RWPE2 (cell line): ENCODE measurements at regions not wholly inside any gene's neighbourhood (a gene's known extent, or its start where the extent isn't known, plus 50 kb on each side); places are given as distances from the start of the nearest gene placed in this dataset.
A peak's percentile ranks its signal among the peaks of the same experiment; 100 is the strongest.

Experiments
- ATAC-seq: fragments of 200-7000 bp; cut with Tn5 transposase; 3 replicates; pipeline ENCODE4 v1.9.1; 2021; ENCODE audit warnings: low read depth
- DNase-seq: peaks from one replicate; pipeline ENCODE4 v3.0.0-alpha.2; 2020; ENCODE audit warnings: low spot score
- H3K27ac ChIP-seq: fragments of 450-650 bp; 2 replicates; pipeline ENCODE4 v1.5.1; 2017; ENCODE audit warnings: mild to moderate bottlenecking; ENCODE audit not compliant: poor library complexity, severe bottlenecking
- H3K27me3 ChIP-seq: fragments of 250-450 bp; sonication (Bioruptor Pico); 2 replicates; pipeline ENCODE4 v1.5.1; 2021; ENCODE audit warnings: mild to moderate bottlenecking, moderate library complexity; ENCODE audit not compliant: insufficient read depth, poor library complexity, severe bottlenecking
- H3K36me3 ChIP-seq: fragments of 250-450 bp; sonication (Bioruptor Pico); 2 replicates; pipeline ENCODE4 v1.5.1; 2020; ENCODE audit warnings: low read depth, mild to moderate bottlenecking, moderate library complexity
- H3K4me1 ChIP-seq: fragments of 250-450 bp; sonication (Bioruptor Pico); 2 replicates; pipeline ENCODE4 v1.5.1; 2021; ENCODE audit warnings: mild to moderate bottlenecking, moderate library complexity; ENCODE audit not compliant: insufficient read depth, poor library complexity, severe bottlenecking
- H3K4me3 ChIP-seq: fragments of 250-450 bp; sonication (Bioruptor Pico); 2 replicates; pipeline ENCODE4 v1.5.1; 2021; ENCODE audit warnings: mild to moderate bottlenecking, moderate library complexity; ENCODE audit not compliant: severe bottlenecking
- H3K9me3 ChIP-seq: fragments of 250-450 bp; sonication (Bioruptor Pico); 2 replicates; pipeline ENCODE4 v1.5.1; 2021; ENCODE audit warnings: mild to moderate bottlenecking, moderate library complexity; ENCODE audit not compliant: severe bottlenecking
- CTCF ChIP-seq: fragments of 450-650 bp; IDR thresholded peaks from one replicate; pipeline ENCODE4 v1.5.1; 2017; ENCODE audit warnings: mild to moderate bottlenecking, moderate library complexity; ENCODE audit not compliant: poor library complexity, severe bottlenecking

- no peaks in the 10 kb centered on the region for H3K36me3 ChIP-seq
- no peaks in the 10 kb centered on the region for H3K9me3 ChIP-seq
- H3K27me3 ChIP-seq, result no peaks in the 10 kb centered on the region
- TF ChIP-seq CTCF, result no peak
- H3K4me1 ChIP-seq, result peaks cover 19% of the 10 kb centered on the region
- DNase-seq (no peak), ATAC-seq (peak; percentile 29; the same call in 2 of the 3 replicates)
- H3K27ac ChIP-seq, result peak overlapping the region; percentile 14
- H3K4me3 ChIP-seq, result no peak overlapping the region
Observed at GRCh38 chr17:17416400-17417360, 60.1 kb upstream of the MED9 start.

- TF ChIP-seq CTCF, result no peak
- Histone ChIP-seq H3K4me3 (no peak overlapping the region), H3K27me3 (no peaks in the 10 kb centered on the region), H3K27ac (no peak overlapping the region), H3K4me1 (peaks cover 19% of the 10 kb centered on the region), H3K36me3 (no peaks in the 10 kb centered on the region), H3K9me3 (no peaks in the 10 kb centered on the region)
- DNase-seq, result peak; percentile 7
- ATAC-seq, result no peak
Observed at GRCh38 chr17:17417718-17418181, 59.0 kb upstream of the MED9 start.

GRCh38 chr17:17419166-17419565 lies 57.6 kb upstream of the MED9 start:
- Histone ChIP-seq H3K27ac (no peak overlapping the region), H3K4me3 (no peak overlapping the region), H3K36me3 (no peaks in the 10 kb centered on the region), H3K27me3 (no peaks in the 10 kb centered on the region), H3K4me1 (peaks cover 14% of the 10 kb centered on the region), H3K9me3 (no peaks in the 10 kb centered on the region)
- TF ChIP-seq CTCF, result no peak
- ATAC-seq (no peak), DNase-seq (peak; percentile 11)

GRCh38 chr17:17419631-17420030 lies 57.2 kb upstream of the MED9 start:
- DNase-seq, result peak; percentile 14
- Histone ChIP-seq H3K4me3 (no peak overlapping the region), H3K36me3 (no peaks in the 10 kb centered on the region), H3K27me3 (no peaks in the 10 kb centered on the region), H3K9me3 (no peaks in the 10 kb centered on the region), H3K4me1 (peaks cover 13% of the 10 kb centered on the region), H3K27ac (no peak overlapping the region)
- no peak for TF ChIP-seq CTCF
- no peak for ATAC-seq

- Histone ChIP-seq H3K4me3 (no peak overlapping the region), H3K9me3 (no peaks in the 10 kb centered on the region), H3K27ac (no peak overlapping the region), H3K27me3 (no peaks in the 10 kb centered on the region), H3K4me1 (peaks cover 13% of the 10 kb centered on the region), H3K36me3 (no peaks in the 10 kb centered on the region)
- TF ChIP-seq CTCF, result no peak
- peak; percentile 36 for DNase-seq
- no peak for ATAC-seq
Observed at GRCh38 chr17:17420082-17420481, 56.7 kb upstream of the MED9 start.
